HEK293 (cell line): ENCODE measurements at regions not wholly inside any gene's neighbourhood (a gene's known extent, or its start where the extent isn't known, plus 50 kb on each side); places are given as distances from the start of the nearest gene placed in this dataset.

Experiments
- ELK4 ChIP-seq: IDR thresholded peaks from 2 replicates; pipeline ENCODE4 v1.6.1; 2011; ENCODE audit warnings: mild to moderate bottlenecking, low read depth, low read length, borderline replicate concordance
- ZBTB11 ChIP-seq: fragments of 450-650 bp; formaldehyde crosslinking; conservative IDR thresholded peaks from 2 replicates; pipeline ENCODE4 v1.5.1; 2016; ENCODE audit warnings: low read depth, missing biosample characterization, missing genetic modification characterization
- ZBTB44 ChIP-seq: fragments of 450-650 bp; IDR thresholded peaks from 2 replicates; pipeline ENCODE4 v1.5.1; 2018; ENCODE audit warnings: missing biosample characterization, mild to moderate bottlenecking, missing genetic modification characterization
- ZBTB7A ChIP-seq: fragments of 450-650 bp; formaldehyde crosslinking; IDR thresholded peaks from 2 replicates; pipeline ENCODE4 v1.5.1; 2016; ENCODE audit warnings: low read depth, missing biosample characterization, missing genetic modification characterization
- ZNF350 ChIP-seq: fragments of 450-650 bp; formaldehyde crosslinking; IDR thresholded peaks from 2 replicates; pipeline ENCODE4 v1.5.0; 2017; ENCODE audit warnings: missing biosample characterization, mild to moderate bottlenecking, missing genetic modification characterization
- ZNF549 ChIP-seq: fragments of 450-650 bp; IDR thresholded peaks from 2 replicates; pipeline ENCODE4 v1.5.1; 2018; ENCODE audit warnings: missing biosample characterization, missing genetic modification characterization, mild to moderate bottlenecking, inconsistent platforms, moderate library complexity
- ZNF791 ChIP-seq: fragments of 450-650 bp; formaldehyde crosslinking; IDR thresholded peaks from 2 replicates; pipeline ENCODE4 v1.5.1; 2016; ENCODE audit warnings: missing biosample characterization, missing genetic modification characterization
- TF ChIP-seq, protein P1 (sequence below): fragments of 450-650 bp; formaldehyde crosslinking; IDR thresholded peaks from 2 replicates; pipeline ENCODE4 v1.5.1; 2016; ENCODE audit warnings: missing biosample characterization, missing genetic modification characterization
- TF ChIP-seq, protein P2 (sequence below): fragments of 450-650 bp; formaldehyde crosslinking; IDR thresholded peaks from 2 replicates; pipeline ENCODE4 v1.5.1; 2016; ENCODE audit warnings: missing biosample characterization, missing genetic modification characterization

DNA sequence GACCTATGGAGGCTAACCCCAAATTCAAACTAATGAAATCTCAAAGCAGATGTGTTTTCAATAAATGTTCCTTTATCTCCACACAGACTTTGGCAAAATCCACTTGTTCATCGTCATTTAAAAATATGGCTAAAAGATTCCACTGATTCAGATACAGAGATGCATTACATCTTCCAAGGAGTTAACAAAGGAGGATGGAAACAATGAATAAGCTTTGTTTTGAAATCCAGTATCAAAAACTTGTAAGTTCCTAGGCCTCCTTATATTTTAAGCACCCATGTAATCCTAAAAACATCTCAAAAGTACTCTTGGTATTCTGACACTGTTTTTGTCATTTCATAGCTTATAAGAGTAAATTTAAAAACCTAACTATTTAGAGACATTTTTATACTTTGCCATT is 345.6 kb upstream of the ACTBL2 start:
- TF ChIP-seq ZBTB7A (tag by site-specific recombination) (no peak), ZNF350 (tag by site-specific recombination) (no peak), ZBTB11 (tag by site-specific recombination) (no peak), ZNF791 (tag by site-specific recombination) (no peak), ELK4 (no peak), ZNF549 (tag by site-specific recombination) (no peak), ZBTB44 (tag by site-specific recombination) (no peak)
- TF ChIP-seq, protein P1, sequence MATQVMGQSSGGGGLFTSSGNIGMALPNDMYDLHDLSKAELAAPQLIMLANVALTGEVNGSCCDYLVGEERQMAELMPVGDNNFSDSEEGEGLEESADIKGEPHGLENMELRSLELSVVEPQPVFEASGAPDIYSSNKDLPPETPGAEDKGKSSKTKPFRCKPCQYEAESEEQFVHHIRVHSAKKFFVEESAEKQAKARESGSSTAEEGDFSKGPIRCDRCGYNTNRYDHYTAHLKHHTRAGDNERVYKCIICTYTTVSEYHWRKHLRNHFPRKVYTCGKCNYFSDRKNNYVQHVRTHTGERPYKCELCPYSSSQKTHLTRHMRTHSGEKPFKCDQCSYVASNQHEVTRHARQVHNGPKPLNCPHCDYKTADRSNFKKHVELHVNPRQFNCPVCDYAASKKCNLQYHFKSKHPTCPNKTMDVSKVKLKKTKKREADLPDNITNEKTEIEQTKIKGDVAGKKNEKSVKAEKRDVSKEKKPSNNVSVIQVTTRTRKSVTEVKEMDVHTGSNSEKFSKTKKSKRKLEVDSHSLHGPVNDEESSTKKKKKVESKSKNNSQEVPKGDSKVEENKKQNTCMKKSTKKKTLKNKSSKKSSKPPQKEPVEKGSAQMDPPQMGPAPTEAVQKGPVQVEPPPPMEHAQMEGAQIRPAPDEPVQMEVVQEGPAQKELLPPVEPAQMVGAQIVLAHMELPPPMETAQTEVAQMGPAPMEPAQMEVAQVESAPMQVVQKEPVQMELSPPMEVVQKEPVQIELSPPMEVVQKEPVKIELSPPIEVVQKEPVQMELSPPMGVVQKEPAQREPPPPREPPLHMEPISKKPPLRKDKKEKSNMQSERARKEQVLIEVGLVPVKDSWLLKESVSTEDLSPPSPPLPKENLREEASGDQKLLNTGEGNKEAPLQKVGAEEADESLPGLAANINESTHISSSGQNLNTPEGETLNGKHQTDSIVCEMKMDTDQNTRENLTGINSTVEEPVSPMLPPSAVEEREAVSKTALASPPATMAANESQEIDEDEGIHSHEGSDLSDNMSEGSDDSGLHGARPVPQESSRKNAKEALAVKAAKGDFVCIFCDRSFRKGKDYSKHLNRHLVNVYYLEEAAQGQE (tag by site-specific recombination), result no peak
- TF ChIP-seq, protein P2, sequence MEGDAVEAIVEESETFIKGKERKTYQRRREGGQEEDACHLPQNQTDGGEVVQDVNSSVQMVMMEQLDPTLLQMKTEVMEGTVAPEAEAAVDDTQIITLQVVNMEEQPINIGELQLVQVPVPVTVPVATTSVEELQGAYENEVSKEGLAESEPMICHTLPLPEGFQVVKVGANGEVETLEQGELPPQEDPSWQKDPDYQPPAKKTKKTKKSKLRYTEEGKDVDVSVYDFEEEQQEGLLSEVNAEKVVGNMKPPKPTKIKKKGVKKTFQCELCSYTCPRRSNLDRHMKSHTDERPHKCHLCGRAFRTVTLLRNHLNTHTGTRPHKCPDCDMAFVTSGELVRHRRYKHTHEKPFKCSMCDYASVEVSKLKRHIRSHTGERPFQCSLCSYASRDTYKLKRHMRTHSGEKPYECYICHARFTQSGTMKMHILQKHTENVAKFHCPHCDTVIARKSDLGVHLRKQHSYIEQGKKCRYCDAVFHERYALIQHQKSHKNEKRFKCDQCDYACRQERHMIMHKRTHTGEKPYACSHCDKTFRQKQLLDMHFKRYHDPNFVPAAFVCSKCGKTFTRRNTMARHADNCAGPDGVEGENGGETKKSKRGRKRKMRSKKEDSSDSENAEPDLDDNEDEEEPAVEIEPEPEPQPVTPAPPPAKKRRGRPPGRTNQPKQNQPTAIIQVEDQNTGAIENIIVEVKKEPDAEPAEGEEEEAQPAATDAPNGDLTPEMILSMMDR (tag by site-specific recombination), result no peak
